IMR-90 (cell line): ENCODE measurements at regions not wholly inside any gene's neighbourhood (a gene's known extent, or its start where the extent isn't known, plus 50 kb on each side); places are given as distances from the start of the nearest gene placed in this dataset.
A peak's percentile ranks its signal among the peaks of the same experiment; 100 is the strongest.

ENCODE experiments used
- ATAC-seq: fragments of 200-7000 bp; cut with Tn5 transposase; 2 replicates; pipeline ENCODE4 v1.9.1; 2020; ENCODE audit warnings: low read depth, mild to moderate bottlenecking, moderate library complexity
- BruUV-seq: library from RNA; stranded (reverse); fragments of 400-500 nt; replicated peaks from 2 replicates; lab custom pipeline; 2021; lab: Mats Ljungman, UMichigan
- CTCF ChIA-PET: fragments of 300-600 bp; formaldehyde crosslinking; extraction: SDS; loops from one replicate; lab custom pipeline; 2021; ENCODE audit warnings: antibody characterized with exemption; lab: Yijun Ruan, JAX
- POLR2A ChIA-PET: fragments of 300-600 bp; sonication (Branson Sonifier 250); formaldehyde crosslinking; loops from one replicate; lab custom pipeline; 2022; ENCODE audit warnings: antibody characterized with exemption; ENCODE audit not compliant: unreplicated experiment; lab: Charles Lee
- DNase-seq: peaks from one replicate; pipeline ENCODE4 v3.0.0; 2013
- H2AFZ ChIP-seq: replicated peaks from 2 replicates; pipeline ENCODE3; 2013; ENCODE audit warnings: low read length, mild to moderate bottlenecking; ENCODE audit not compliant: poor library complexity
- H2AK5ac ChIP-seq: 2 replicates; pipeline ENCODE4 v1.6.1; 2013; ENCODE audit warnings: low read depth, low read length, inconsistent platforms
- H2AK9ac ChIP-seq: replicated peaks from 2 replicates; pipeline ENCODE3; 2013; ENCODE audit warnings: mild to moderate bottlenecking, low read depth, low read length, moderate library complexity; ENCODE audit not compliant: poor library complexity
- H2BK120ac ChIP-seq: 2 replicates; pipeline ENCODE4 v1.6.1; 2013; ENCODE audit warnings: low read depth, low read length, inconsistent platforms
- H2BK15ac ChIP-seq: 3 replicates; pipeline ENCODE4 v1.6.1; 2013; ENCODE audit warnings: low read depth, low read length, inconsistent platforms
- H2BK20ac ChIP-seq: 2 replicates; pipeline ENCODE4 v1.6.1; 2013; ENCODE audit warnings: low read depth, mild to moderate bottlenecking, inconsistent platforms, low read length, moderate library complexity
- H2BK5ac ChIP-seq: 2 replicates; pipeline ENCODE4 v1.6.1; 2013; ENCODE audit warnings: mild to moderate bottlenecking, low read depth, low read length, inconsistent platforms; ENCODE audit not compliant: poor library complexity, severe bottlenecking
- H3K14ac ChIP-seq: replicated peaks from 2 replicates; pipeline ENCODE4 v1.6.1; 2013; ENCODE audit warnings: low read depth, low read length, inconsistent platforms
- H3K18ac ChIP-seq: 2 replicates; pipeline ENCODE4 v1.6.1; 2013; ENCODE audit warnings: low read depth, low read length, control low read depth
- H3K23ac ChIP-seq: 2 replicates; pipeline ENCODE4 v1.6.1; 2013; ENCODE audit warnings: low read depth, low read length, inconsistent platforms
- H3K27ac ChIP-seq: 2 replicates; pipeline ENCODE4 v1.5.1; 2013; ENCODE audit warnings: mild to moderate bottlenecking, control low read depth, low read length; ENCODE audit not compliant: insufficient read depth
- H3K27me3 ChIP-seq: 2 replicates; pipeline ENCODE4 v1.6.1; 2013; ENCODE audit warnings: low read length; ENCODE audit not compliant: control insufficient read depth, insufficient read depth
- H3K36me3 ChIP-seq: 2 replicates; pipeline ENCODE4 v1.6.1; 2013; ENCODE audit warnings: low read length, mixed read lengths; ENCODE audit not compliant: control insufficient read depth, insufficient read depth
- H3K4ac ChIP-seq: 2 replicates; pipeline ENCODE4 v1.6.1; 2013; ENCODE audit warnings: low read depth, low read length, inconsistent platforms
- H3K4me1 ChIP-seq: 2 replicates; pipeline ENCODE4 v1.6.1; 2013; ENCODE audit warnings: low read length, mixed read lengths; ENCODE audit not compliant: control insufficient read depth, insufficient read depth
- H3K4me2 ChIP-seq: 2 replicates; pipeline ENCODE4 v1.6.1; 2013; ENCODE audit warnings: low read depth, mild to moderate bottlenecking, control low read depth, low read length, moderate library complexity
- H3K4me3 ChIP-seq: 2 replicates; pipeline ENCODE4 v1.5.1; 2013; ENCODE audit warnings: low read depth, mild to moderate bottlenecking, control low read depth, low read length, moderate library complexity; ENCODE audit not compliant: insufficient read depth
- H3K56ac ChIP-seq: 2 replicates; pipeline ENCODE4 v1.6.1; 2013; ENCODE audit warnings: low read length, inconsistent platforms; ENCODE audit not compliant: insufficient read depth; ENCODE audit errors: extremely low read depth
- H3K79me1 ChIP-seq, 2 experiments: 2 replicates each; pipeline ENCODE4 v1.6.1; 2013; ENCODE audit warnings: low read length in 2 of 2, inconsistent platforms in 1 of 2, low read depth in 1 of 2
- H3K9ac ChIP-seq: 2 replicates; pipeline ENCODE4 v1.6.1; 2013; ENCODE audit warnings: low read depth, low read length, control low read depth
- H3K9me1 ChIP-seq: 2 replicates; pipeline ENCODE4 v1.6.1; 2013; ENCODE audit warnings: low read length, inconsistent platforms; ENCODE audit not compliant: insufficient read depth
- H3K9me3 ChIP-seq: 2 replicates; pipeline ENCODE4 v1.6.1; 2013; ENCODE audit warnings: low read length; ENCODE audit not compliant: control insufficient read depth, insufficient read depth
- H4K20me1 ChIP-seq: 2 replicates; pipeline ENCODE4 v1.6.1; 2013; ENCODE audit warnings: low read length, inconsistent platforms; ENCODE audit not compliant: insufficient read depth
- H4K5ac ChIP-seq: 2 replicates; pipeline ENCODE4 v1.6.1; 2013; ENCODE audit warnings: mild to moderate bottlenecking, low read depth, low read length, control low read depth
- H4K8ac ChIP-seq, 2 experiments: 2 replicates each; pipeline ENCODE4 v1.6.1; 2013; ENCODE audit warnings: low read depth in 2 of 2, low read length in 2 of 2, control low read depth in 1 of 2, inconsistent platforms in 1 of 2
- H4K91ac ChIP-seq: 2 replicates; pipeline ENCODE4 v1.6.1; 2013; ENCODE audit warnings: low read depth, low read length, inconsistent platforms; ENCODE audit not compliant: insufficient read depth
- BHLHE40 ChIP-seq: fragments of 150-350 bp; IDR thresholded peaks from 2 replicates; pipeline ENCODE4 v1.6.1; 2016; ENCODE audit warnings: mild to moderate bottlenecking, low read depth, low read length
- CEBPB ChIP-seq: IDR thresholded peaks from 2 replicates; pipeline ENCODE4 v1.6.1; 2012; ENCODE audit warnings: low read depth, low read length, improper control_type of control experiment
- CHD1 ChIP-seq: IDR thresholded peaks from 2 replicates; pipeline ENCODE4 v1.6.1; 2012; ENCODE audit warnings: low read depth, low read length, improper control_type of control experiment
- CTCF ChIP-seq: conservative IDR thresholded peaks from 2 replicates; pipeline ENCODE4 v1.5.1; 2012; ENCODE audit warnings: mild to moderate bottlenecking, low read depth, low read length, improper control_type of control experiment
- ELK1 ChIP-seq: fragments of 150-350 bp; IDR thresholded peaks from 2 replicates; pipeline ENCODE4 v1.6.1; 2016; ENCODE audit warnings: low read depth, mild to moderate bottlenecking, low read length, moderate library complexity, borderline replicate concordance
- FOS ChIP-seq: fragments of 150-350 bp; IDR thresholded peaks from 2 replicates; pipeline ENCODE4 v1.6.1; 2016; ENCODE audit warnings: low read depth, low read length
- MAFK ChIP-seq: IDR thresholded peaks from 2 replicates; pipeline ENCODE4 v1.6.1; 2012; ENCODE audit warnings: low read depth, low read length, improper control_type of control experiment
- MAZ ChIP-seq: IDR thresholded peaks from 2 replicates; pipeline ENCODE4 v1.6.1; 2012; ENCODE audit warnings: low read depth, mild to moderate bottlenecking, low read length, improper control_type of control experiment, moderate library complexity, borderline replicate concordance
- MXI1 ChIP-seq: IDR thresholded peaks from 2 replicates; pipeline ENCODE4 v1.6.1; 2012; ENCODE audit warnings: low read depth, mild to moderate bottlenecking, low read length, moderate library complexity, borderline replicate concordance
- NFE2L2 ChIP-seq: fragments of 150-350 bp; IDR thresholded peaks from 2 replicates; pipeline ENCODE4 v1.6.1; 2016; ENCODE audit warnings: low read depth, mild to moderate bottlenecking, low read length
- POLR2A ChIP-seq: IDR thresholded peaks from 2 replicates; pipeline ENCODE4 v1.6.1; 2012; ENCODE audit warnings: mild to moderate bottlenecking, low read depth, low read length
- RAD21 ChIP-seq: IDR thresholded peaks from 2 replicates; pipeline ENCODE4 v1.6.1; 2012; ENCODE audit warnings: low read length, improper control_type of control experiment
- RCOR1 ChIP-seq: IDR thresholded peaks from 2 replicates; pipeline ENCODE4 v1.6.1; 2012; ENCODE audit warnings: mild to moderate bottlenecking, low read length, improper control_type of control experiment; ENCODE audit not compliant: insufficient replicate concordance
- RFX5 ChIP-seq: IDR thresholded peaks from 2 replicates; pipeline ENCODE4 v1.8.0; 2012; ENCODE audit warnings: low read depth, mild to moderate bottlenecking, low read length, moderate library complexity
- SMC3 ChIP-seq: fragments of 150-350 bp; IDR thresholded peaks from 2 replicates; pipeline ENCODE4 v1.6.1; 2016; ENCODE audit warnings: low read depth, mild to moderate bottlenecking, antibody characterized with exemption, low read length, moderate library complexity
- USF2 ChIP-seq: fragments of 150-350 bp; IDR thresholded peaks from 2 replicates; pipeline ENCODE4 v1.6.1; 2017; ENCODE audit warnings: mild to moderate bottlenecking, antibody characterized with exemption, low read length, low read depth
- dilution Hi-C: fragments of 300-500 bp; cut with HindIII; formaldehyde crosslinking; loops from one replicate; pipeline ENCODE4 v1.14.3; 2018; ENCODE audit warnings: low sequenced_read_pairs; ENCODE audit not compliant: unreplicated experiment
- in situ Hi-C: fragments of 300-500 bp; cut with MboI; formaldehyde crosslinking; loops from 3 replicates; pipeline ENCODE4 v1.14.3; 2019; ENCODE audit warnings: low sequenced_read_pairs, inconsistent platforms, mixed read lengths
- intact Hi-C: fragments of 100-400 bp; cut with micrococcal nuclease; formaldehyde crosslinking; loops from 2 replicates; pipeline ENCODE4 v1.10.0; 2022

GRCh38 chr11:105274631-105275030, 135.1 kb upstream of the CARD18 start:
- Histone ChIP-seq H2BK15ac (no peak overlapping the region), H3K56ac (no peak overlapping the region), H4K5ac (no peak overlapping the region), H3K9me1 (no peaks in the 10 kb centered on the region), H2BK20ac (no peak overlapping the region), H2BK5ac (no peak overlapping the region), H3K79me1 (no peaks in the 10 kb centered on the region), H3K27ac (no peak overlapping the region), H4K91ac (no peak overlapping the region), H2AFZ (no peak overlapping the region), H3K4ac (peak overlapping the region; percentile 30; the same call in 1 of the 2 replicates), H3K9ac (no peak overlapping the region), H2AK9ac (no peak overlapping the region), H3K14ac (peak overlapping the region; percentile 24; the same call in 1 of the 2 replicates), H3K4me1 (no peaks in the 10 kb centered on the region), H3K36me3 (no peaks in the 10 kb centered on the region), H3K9me3 (no peaks in the 10 kb centered on the region), H3K4me3 (no peak overlapping the region), H3K4me2 (no peak overlapping the region), H3K23ac (no peak overlapping the region), H3K18ac (no peak overlapping the region), H3K27me3 (no peaks in the 10 kb centered on the region), H4K8ac (no peak overlapping the region), H2AK5ac (no peak overlapping the region), H2BK120ac (no peak overlapping the region), H4K20me1 (no peaks in the 10 kb centered on the region)
- ChIA-PET CTCF (no interaction called here), POLR2A (no interaction called here)
- BruUV-seq = no TSS peak
- TF ChIP-seq RCOR1 (no peak), SMC3 (no peak), BHLHE40 (no peak), POLR2A (no peak), MXI1 (no peak), FOS (no peak), CHD1 (no peak), RFX5 (no peak), NFE2L2 (no peak), MAFK (no peak), USF2 (no peak), CTCF (no peak), MAZ (no peak), ELK1 (no peak), CEBPB (no peak), RAD21 (no peak)
- intact Hi-C loops = no loop called here
- DNase-seq (peak; percentile 16), ATAC-seq (no peak; the same call in 1 of the 2 replicates)
- dilution Hi-C loops = no loop called here
- in situ Hi-C loops = no loop called here
